ENCODE measurements at regions not wholly inside any gene's neighbourhood (a gene's known extent, or its start where the extent isn't known, plus 50 kb on each side); places are given as distances from the start of the nearest gene placed in this dataset.

- Histone ChIP-seq H3K36me3 (no peaks in the 10 kb centered on the region), H3K4me3 (no peak overlapping the region), H3K9me3 (no peaks in the 10 kb centered on the region), H3K27me3 (no peaks in the 10 kb centered on the region; the same call in 1 of the 2 replicates)
- no peak for DNase-seq
These were observed 206.2 kb upstream of the RRP15 start for GRCh38 chr1:218078916-218079315.

GRCh38 chr1:218079347-218079746, 205.7 kb upstream of the RRP15 start:
- Histone ChIP-seq H3K4me3 (no peak overlapping the region), H3K36me3 (no peaks in the 10 kb centered on the region), H3K27me3 (no peaks in the 10 kb centered on the region; the same call in 1 of the 2 replicates), H3K9me3 (no peaks in the 10 kb centered on the region)
- no peak for DNase-seq

DNA sequence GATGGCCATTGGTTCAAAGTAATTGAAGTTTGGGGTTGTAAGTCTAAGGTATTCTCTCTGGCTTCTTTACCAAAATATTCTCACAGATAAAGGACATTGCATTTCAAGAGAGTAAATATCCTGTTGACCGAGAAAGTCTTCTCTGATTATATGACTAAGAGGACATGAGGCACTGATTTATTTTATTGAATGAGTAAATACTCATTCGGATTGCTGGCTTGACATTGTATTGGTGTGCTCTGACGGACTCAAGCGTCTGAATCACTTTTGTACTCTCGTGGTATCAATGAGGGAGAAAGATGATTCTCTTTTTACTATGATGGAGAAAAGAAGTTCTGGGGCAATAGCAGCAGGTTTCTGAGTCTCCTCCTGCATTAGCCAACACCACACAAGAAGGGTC, 205.3 kb upstream of the RRP15 start:
- H3K27me3 ChIP-seq, result no peaks in the 10 kb centered on the region; the same call in 1 of the 2 replicates
- no peak for DNase-seq
- H3K4me3 ChIP-seq, result no peak overlapping the region
- no peaks in the 10 kb centered on the region for H3K36me3 ChIP-seq
- H3K9me3 ChIP-seq, result no peaks in the 10 kb centered on the region

DNA sequence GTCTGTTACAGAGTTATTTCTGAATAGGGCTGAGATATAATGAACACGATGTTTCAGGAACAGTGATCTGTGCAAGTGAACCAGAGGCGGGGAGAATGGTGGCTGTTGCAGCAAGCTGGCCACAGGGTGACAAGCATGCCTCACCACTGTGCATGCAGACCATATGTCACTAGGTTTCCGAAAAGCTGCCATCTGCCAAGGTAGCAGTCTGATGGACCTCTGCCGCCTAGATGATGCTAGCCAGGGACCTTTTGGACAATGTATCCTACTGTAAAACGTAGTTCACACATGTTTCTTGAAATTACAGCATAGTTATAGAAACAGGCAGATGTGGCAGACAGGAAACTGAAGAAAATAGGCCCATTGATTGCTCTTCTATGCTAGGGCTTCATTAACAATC, 204.2 kb upstream of the RRP15 start:
- no peaks in the 10 kb centered on the region; the same call in 1 of the 2 replicates for H3K27me3 ChIP-seq

GRCh38 chr1:218081358-218081757, 203.7 kb upstream of the RRP15 start:
- no peaks in the 10 kb centered on the region for H3K9me3 ChIP-seq
- no peaks in the 10 kb centered on the region for H3K36me3 ChIP-seq
- no peak overlapping the region for H3K4me3 ChIP-seq
- no peak for DNase-seq
- no peaks in the 10 kb centered on the region; the same call in 1 of the 2 replicates for H3K27me3 ChIP-seq

More for the DNA sequence above, 204.2 kb upstream of the RRP15 start:
- Histone ChIP-seq H3K36me3 (no peaks in the 10 kb centered on the region), H3K4me3 (no peak overlapping the region), H3K9me3 (no peaks in the 10 kb centered on the region)
- no peak for DNase-seq

DNA sequence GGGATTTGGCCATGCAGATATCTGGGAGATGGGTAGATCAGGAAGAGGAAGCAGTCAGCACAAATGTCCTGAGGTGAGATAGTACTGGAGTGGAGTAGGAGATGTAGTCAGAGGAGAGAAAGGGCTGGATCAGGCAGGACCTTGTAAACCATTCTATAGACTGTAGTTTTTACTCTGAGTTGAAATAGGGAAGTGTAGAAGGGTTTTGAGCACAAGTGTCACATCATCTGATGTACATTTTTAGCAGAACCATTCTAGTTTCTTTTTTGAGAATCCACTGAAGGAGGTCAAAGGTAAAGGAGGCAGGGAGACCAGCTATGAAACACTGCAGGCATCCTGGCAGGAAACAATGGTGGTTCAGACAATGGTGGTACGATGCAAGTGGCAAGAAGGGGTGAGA, 194.6 kb upstream of the RRP15 start:
- Histone ChIP-seq H3K4me3 (no peak overlapping the region), H3K27me3 (no peaks in the 10 kb centered on the region), H3K9me3 (no peaks in the 10 kb centered on the region), H3K36me3 (no peaks in the 10 kb centered on the region)
- DNase-seq, result no peak

DNA sequence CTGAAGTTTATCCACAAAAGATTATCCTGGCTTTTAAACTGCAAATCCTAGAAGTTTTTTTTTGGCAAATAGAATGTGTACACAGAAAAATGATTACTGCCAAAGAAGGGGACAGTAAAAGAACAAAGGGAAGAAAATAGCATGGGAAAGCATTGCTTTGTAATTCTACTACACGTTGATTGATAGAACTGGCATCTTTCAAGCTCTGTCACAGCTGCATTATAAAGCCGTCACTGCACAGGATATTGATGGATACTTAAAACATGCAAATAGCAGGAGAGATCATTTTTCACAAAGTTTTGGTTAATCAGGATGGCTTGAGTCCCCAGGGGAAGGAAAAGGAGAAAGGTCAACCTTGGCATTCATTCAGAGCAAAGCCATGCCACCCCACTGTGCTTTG, 183.7 kb upstream of the RRP15 start:
- Histone ChIP-seq H3K36me3 (no peaks in the 10 kb centered on the region), H3K4me3 (no peak overlapping the region), H3K27me3 (0 out of 2 replicates have a peak, but pooled peaks cover under 1% of the 10 kb centered on the region), H3K9me3 (no peaks in the 10 kb centered on the region)
- no peak for DNase-seq

DNA sequence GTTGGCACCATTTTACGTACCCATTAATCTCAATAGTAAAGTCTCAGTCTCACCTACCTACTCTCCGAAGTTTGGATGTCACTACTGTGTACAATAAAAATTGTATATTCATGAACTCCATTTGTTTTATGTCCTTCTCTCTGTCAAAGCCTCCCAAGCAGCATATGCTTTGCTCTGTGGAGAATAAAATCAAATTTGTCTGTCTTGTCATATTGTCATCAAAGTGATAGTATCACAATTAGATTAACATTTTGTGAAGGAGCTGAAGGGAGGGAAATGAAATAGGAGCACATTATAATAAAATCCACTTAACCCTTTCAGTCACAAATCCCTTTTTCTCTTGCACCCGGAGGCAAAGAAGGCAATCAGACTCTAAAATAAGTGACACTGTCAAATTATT, 177.1 kb upstream of the RRP15 start:
- H3K9me3 ChIP-seq, result no peaks in the 10 kb centered on the region
- H3K27me3 ChIP-seq, result no peaks in the 10 kb centered on the region
- H3K36me3 ChIP-seq, result no peaks in the 10 kb centered on the region
- no peak overlapping the region for H3K4me3 ChIP-seq
- DNase-seq, result no peak

DNA sequence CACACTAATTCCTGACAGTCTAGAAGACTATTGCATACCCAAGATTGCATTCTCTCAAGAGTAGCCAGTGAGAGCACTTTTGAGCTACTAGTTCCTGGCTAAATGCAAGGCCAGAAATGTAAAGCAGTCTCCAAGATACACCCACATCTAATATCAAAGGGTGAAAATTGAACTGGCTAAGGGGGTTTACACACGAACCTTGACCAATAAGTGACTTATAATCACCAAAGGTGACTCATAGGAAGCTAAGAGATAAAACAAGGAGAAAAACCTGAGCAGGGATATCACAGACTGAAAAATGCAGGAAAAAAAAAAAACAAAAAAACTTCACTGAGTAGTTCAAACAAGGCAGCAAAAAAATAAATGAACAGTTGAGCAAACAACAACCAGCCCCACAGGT, 172.2 kb upstream of the RRP15 start:
- DNase-seq, result no peak
- no peaks in the 10 kb centered on the region for H3K36me3 ChIP-seq
- no peaks in the 10 kb centered on the region for H3K27me3 ChIP-seq
- H3K9me3 ChIP-seq, result peaks cover 3% of the 10 kb centered on the region; the same call in 1 of the 2 replicates
- no peak overlapping the region for H3K4me3 ChIP-seq

GRCh38 chr1:218123968-218124367, 161.1 kb upstream of the RRP15 start:
- no peak overlapping the region for H3K4me3 ChIP-seq
- no peaks in the 10 kb centered on the region for H3K36me3 ChIP-seq
- no peak for DNase-seq
- H3K27me3 ChIP-seq, result no peaks in the 10 kb centered on the region
- peaks cover 2% of the 10 kb centered on the region; the same call in 1 of the 2 replicates for H3K9me3 ChIP-seq

GRCh38 chr1:218135371-218135770, 149.7 kb upstream of the RRP15 start:
- peak; percentile 66 for DNase-seq
- H3K4me3 ChIP-seq, result no peak overlapping the region
- no peaks in the 10 kb centered on the region for H3K36me3 ChIP-seq
- no peaks in the 10 kb centered on the region; the same call in 1 of the 2 replicates for H3K9me3 ChIP-seq
- no peaks in the 10 kb centered on the region for H3K27me3 ChIP-seq

- Histone ChIP-seq H3K9me3 (no peaks in the 10 kb centered on the region), H3K36me3 (no peaks in the 10 kb centered on the region), H3K27me3 (no peaks in the 10 kb centered on the region), H3K4me3 (no peak overlapping the region)
- no peak for DNase-seq
These were observed 145.3 kb upstream of the RRP15 start for GRCh38 chr1:218139761-218140160.

- Histone ChIP-seq H3K9me3 (no peaks in the 10 kb centered on the region), H3K27me3 (peaks cover 2% of the 10 kb centered on the region; the same call in 1 of the 2 replicates), H3K4me3 (no peak overlapping the region), H3K36me3 (no peaks in the 10 kb centered on the region)
- no peak for DNase-seq
These were observed 128.5 kb upstream of the RRP15 start for GRCh38 chr1:218156595-218156994.

GRCh38 chr1:218163371-218163770, 121.7 kb upstream of the RRP15 start:
- no peaks in the 10 kb centered on the region for H3K9me3 ChIP-seq
- H3K4me3 ChIP-seq, result no peak overlapping the region; the same call in 1 of the 2 replicates
- no peak for DNase-seq
- peaks cover 23% of the 10 kb centered on the region for H3K27me3 ChIP-seq
- H3K36me3 ChIP-seq, result no peaks in the 10 kb centered on the region

GRCh38 chr1:218164111-218164929, 120.8 kb upstream of the RRP15 start:
- no peaks in the 10 kb centered on the region for H3K36me3 ChIP-seq
- H3K4me3 ChIP-seq, result peak overlapping the region; percentile 57
- H3K27me3 ChIP-seq, result peaks cover 23% of the 10 kb centered on the region
- DNase-seq, result peak; percentile 62
- H3K9me3 ChIP-seq, result no peaks in the 10 kb centered on the region

GRCh38 chr1:218164930-218165700, 120.0 kb upstream of the RRP15 start:
- Histone ChIP-seq H3K27me3 (peaks cover 23% of the 10 kb centered on the region), H3K4me3 (peak overlapping the region; percentile 57), H3K9me3 (no peaks in the 10 kb centered on the region), H3K36me3 (no peaks in the 10 kb centered on the region)
- peak; percentile 60 for DNase-seq

- H3K27me3 ChIP-seq, result peaks cover 21% of the 10 kb centered on the region
- peak overlapping the region; percentile 57 for H3K4me3 ChIP-seq
- no peaks in the 10 kb centered on the region for H3K9me3 ChIP-seq
- DNase-seq, result no peak
- H3K36me3 ChIP-seq, result no peaks in the 10 kb centered on the region
These were observed 119.4 kb upstream of the RRP15 start for GRCh38 chr1:218165701-218166114.
